HUES48 (cell line): ENCODE measurements at regions not wholly inside any gene's neighbourhood (a gene's known extent, or its start where the extent isn't known, plus 50 kb on each side); places are given as distances from the start of the nearest gene placed in this dataset.
"Not testable (repeated sequence)": the region's sequence is repeated elsewhere in the genome, so short reads cannot be mapped to it uniquely, and the experiment has no call there.

Source experiments
- H3K27ac ChIP-seq: one replicate; pipeline ENCODE4 v1.7.0; 2013; ENCODE audit warnings: low read depth, low read length, inconsistent platforms
- H3K27me3 ChIP-seq: 2 replicates; pipeline ENCODE4 v1.6.1; 2013; ENCODE audit warnings: mild to moderate bottlenecking, low read length; ENCODE audit not compliant: control insufficient read depth, insufficient read depth
- H3K36me3 ChIP-seq: 2 replicates; pipeline ENCODE4 v1.6.1; 2013; ENCODE audit warnings: low read length; ENCODE audit not compliant: control insufficient read depth, insufficient read depth
- H3K4me1 ChIP-seq: 2 replicates; pipeline ENCODE4 v1.6.1; 2013; ENCODE audit warnings: mild to moderate bottlenecking, low read length; ENCODE audit not compliant: control insufficient read depth, insufficient read depth
- H3K4me3 ChIP-seq: 2 replicates; pipeline ENCODE4 v1.5.1; 2013; ENCODE audit warnings: mild to moderate bottlenecking, low read depth, low read length
- H3K9ac ChIP-seq: 2 replicates; pipeline ENCODE4 v1.6.1; 2013; ENCODE audit warnings: mild to moderate bottlenecking, low read depth, low read length, moderate library complexity
- H3K9me3 ChIP-seq: 2 replicates; pipeline ENCODE4 v1.6.1; 2013; ENCODE audit warnings: low read length; ENCODE audit not compliant: control insufficient read depth, insufficient read depth

- Histone ChIP-seq H3K9me3 (no peaks in the 10 kb centered on the region), H3K9ac (no peak overlapping the region), H3K27me3 (no peaks in the 10 kb centered on the region), H3K4me3 (no peak overlapping the region), H3K36me3 (no peaks in the 10 kb centered on the region), H3K4me1 (no peaks in the 10 kb centered on the region), H3K27ac (no peak overlapping the region)
These were observed 274.4 kb upstream of the CHAC2 start for GRCh38 chr2:53493210-53493609.

DNA sequence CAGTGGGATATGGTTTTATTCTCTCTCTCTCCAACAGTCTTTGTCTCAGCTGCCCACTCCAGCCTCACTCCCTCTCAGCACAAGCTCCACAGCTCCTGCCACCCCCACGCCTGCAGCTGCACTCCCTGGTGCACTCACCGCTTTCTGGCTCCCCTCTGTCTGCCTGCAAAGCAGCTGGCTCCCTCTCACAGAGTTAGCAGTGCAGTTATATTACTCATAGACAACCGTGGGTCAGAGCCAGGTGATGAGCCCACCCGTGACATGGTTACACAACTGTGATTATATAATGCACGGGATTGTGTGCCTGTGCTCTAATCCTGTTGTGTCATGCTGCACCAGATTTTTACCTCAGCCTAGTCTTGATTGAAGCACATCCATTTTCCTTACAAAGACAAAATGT, 276.9 kb upstream of the CHAC2 start:
- Histone ChIP-seq H3K4me1 (no peaks in the 10 kb centered on the region), H3K27me3 (no peaks in the 10 kb centered on the region), H3K4me3 (no peak overlapping the region), H3K9ac (no peak overlapping the region), H3K36me3 (no peaks in the 10 kb centered on the region), H3K9me3 (no peaks in the 10 kb centered on the region), H3K27ac (no peak overlapping the region)

GRCh38 chr2:53486185-53486899, 281.3 kb upstream of the CHAC2 start:
- H3K36me3 ChIP-seq, H3K9me3 ChIP-seq, H3K4me3 ChIP-seq, H3K9ac ChIP-seq, H3K27ac ChIP-seq, H3K4me1 ChIP-seq, H3K27me3 ChIP-seq: not testable (repeated sequence)

GRCh38 chr2:53485021-53485728, 282.4 kb upstream of the CHAC2 start:
- Histone ChIP-seq H3K9ac (no peak overlapping the region), H3K9me3 (no peaks in the 10 kb centered on the region), H3K27me3 (no peaks in the 10 kb centered on the region), H3K4me3 (no peak overlapping the region), H3K27ac (no peak overlapping the region), H3K4me1 (no peaks in the 10 kb centered on the region), H3K36me3 (no peaks in the 10 kb centered on the region)

DNA sequence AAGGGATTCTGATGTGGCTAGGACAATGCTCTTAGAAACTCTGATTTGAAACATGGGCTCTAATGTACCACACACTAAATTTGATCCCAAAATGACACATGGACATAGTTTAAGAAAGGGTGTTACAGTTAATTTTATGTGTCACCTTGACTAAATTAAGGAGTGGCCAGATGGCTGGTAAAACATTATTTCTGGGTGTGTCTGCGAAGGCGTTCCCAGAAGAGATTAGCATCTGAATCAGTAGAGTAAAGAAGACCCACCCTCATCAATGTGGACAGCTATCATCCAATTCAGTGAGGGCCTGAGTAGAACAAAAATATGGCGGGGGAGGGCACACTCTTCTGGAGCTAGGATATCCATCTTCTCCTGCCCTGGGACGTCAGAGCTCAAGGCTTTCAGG, 283.1 kb upstream of the CHAC2 start:
- Histone ChIP-seq H3K9ac (no peak overlapping the region), H3K9me3 (no peaks in the 10 kb centered on the region), H3K4me1 (no peaks in the 10 kb centered on the region), H3K27ac (no peak overlapping the region), H3K36me3 (no peaks in the 10 kb centered on the region), H3K27me3 (no peaks in the 10 kb centered on the region), H3K4me3 (no peak overlapping the region)

DNA sequence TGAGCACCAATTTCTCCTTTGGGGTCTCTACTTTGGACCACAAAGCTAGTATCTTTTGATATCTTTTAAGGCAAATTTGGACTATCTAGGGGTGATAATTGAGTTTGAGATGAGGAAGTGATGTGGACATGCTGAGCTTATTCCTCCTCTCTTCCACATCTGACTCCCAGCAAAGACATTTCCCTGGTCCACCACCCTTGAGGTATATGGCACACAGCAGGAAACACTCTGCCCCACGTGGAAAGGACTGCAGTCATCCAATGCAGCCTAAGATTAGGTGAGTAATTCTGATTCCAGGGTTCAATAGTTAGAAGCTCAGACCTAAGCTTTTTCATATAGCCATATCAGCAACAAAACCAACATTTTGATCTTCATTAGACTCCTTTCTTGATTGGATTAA, 290.1 kb upstream of the CHAC2 start:
- Histone ChIP-seq H3K27me3 (no peaks in the 10 kb centered on the region), H3K4me3 (no peak overlapping the region), H3K9me3 (no peaks in the 10 kb centered on the region), H3K36me3 (no peaks in the 10 kb centered on the region), H3K27ac (no peak overlapping the region), H3K4me1 (no peaks in the 10 kb centered on the region), H3K9ac (no peak overlapping the region)

- H3K27ac ChIP-seq: no peak overlapping the region
- H3K9ac ChIP-seq: no peak overlapping the region
- no peaks in the 10 kb centered on the region for H3K27me3 ChIP-seq
- no peak overlapping the region for H3K4me3 ChIP-seq
- H3K36me3 ChIP-seq: no peaks in the 10 kb centered on the region
- H3K4me1 ChIP-seq: no peaks in the 10 kb centered on the region
- no peaks in the 10 kb centered on the region for H3K9me3 ChIP-seq
These were observed 290.8 kb upstream of the CHAC2 start for GRCh38 chr2:53476834-53477233.

- H3K9me3 ChIP-seq: no peaks in the 10 kb centered on the region
- H3K4me1 ChIP-seq: no peaks in the 10 kb centered on the region
- H3K9ac ChIP-seq: no peak overlapping the region
- H3K27me3 ChIP-seq: no peaks in the 10 kb centered on the region
- H3K27ac ChIP-seq: no peak overlapping the region
- H3K36me3 ChIP-seq: no peaks in the 10 kb centered on the region
- no peak overlapping the region for H3K4me3 ChIP-seq
These were observed 291.8 kb upstream of the CHAC2 start for GRCh38 chr2:53475766-53476165.

DNA sequence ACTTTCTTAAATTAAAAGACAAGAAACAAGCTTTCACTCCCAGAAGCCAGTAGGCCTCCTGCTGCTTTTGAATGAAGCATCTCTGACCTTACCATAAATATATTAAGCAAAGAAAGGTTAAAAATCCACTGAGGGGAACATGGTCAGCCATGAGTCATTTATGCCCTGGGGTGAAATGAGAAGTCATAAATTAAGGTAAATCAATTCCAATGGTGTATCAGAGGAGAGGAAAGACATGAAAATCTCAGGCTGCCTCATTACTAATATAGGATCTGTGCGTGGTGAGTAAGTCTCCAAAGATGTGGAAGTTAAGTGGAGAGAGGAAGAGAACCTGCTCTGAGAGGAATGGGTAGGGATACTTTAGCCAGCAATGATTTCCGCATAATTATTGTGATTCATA, 292.3 kb upstream of the CHAC2 start:
- Histone ChIP-seq H3K9ac (no peak overlapping the region), H3K4me1 (no peaks in the 10 kb centered on the region), H3K27ac (no peak overlapping the region), H3K9me3 (no peaks in the 10 kb centered on the region), H3K36me3 (no peaks in the 10 kb centered on the region), H3K4me3 (no peak overlapping the region), H3K27me3 (no peaks in the 10 kb centered on the region)

DNA sequence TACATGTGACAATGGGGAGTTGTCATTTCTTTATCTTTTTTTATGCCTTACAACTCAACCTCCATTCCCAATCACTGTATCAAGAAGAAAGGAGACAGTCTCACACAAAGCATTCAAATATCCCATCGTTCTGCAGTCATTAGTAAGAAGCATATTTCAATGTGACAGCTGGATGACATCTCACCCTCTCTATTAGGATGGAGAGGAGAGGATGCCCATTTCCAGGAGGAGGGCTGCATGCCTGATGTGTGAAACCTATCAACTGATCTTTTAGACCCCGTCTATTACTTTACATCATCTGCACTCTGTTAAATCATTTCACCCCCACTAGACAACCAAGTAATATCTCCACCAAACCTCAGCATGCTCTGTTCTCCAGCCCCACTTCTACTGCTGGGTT, 292.7 kb upstream of the CHAC2 start:
- no peak overlapping the region for H3K9ac ChIP-seq
- H3K27ac ChIP-seq: no peak overlapping the region

DNA sequence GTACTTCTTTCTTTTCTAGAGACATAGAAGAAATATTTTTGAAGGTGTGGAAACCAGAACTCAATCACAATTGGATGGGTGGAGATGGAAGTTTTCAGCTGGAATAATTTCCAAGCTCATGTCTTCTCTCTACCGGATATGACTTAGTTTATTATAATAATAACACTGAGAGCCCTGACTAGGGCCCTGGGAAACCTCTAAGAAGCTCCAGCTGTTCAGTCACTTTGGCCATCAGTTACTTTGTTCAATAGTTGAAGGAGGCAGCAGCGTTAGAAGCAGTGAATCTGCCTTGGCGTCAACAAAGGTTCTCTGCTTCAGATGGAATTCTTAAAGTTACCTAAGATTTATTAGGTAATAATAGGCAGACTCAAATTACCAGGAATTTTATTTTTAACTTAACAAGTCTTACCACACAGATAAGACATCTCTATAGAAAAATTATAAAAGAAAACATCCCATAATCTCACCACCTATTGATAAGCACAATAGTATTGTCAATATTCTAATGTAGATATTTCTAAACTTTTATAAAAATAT, 293.8 kb upstream of the CHAC2 start:
- no peaks in the 10 kb centered on the region for H3K36me3 ChIP-seq
- H3K4me1 ChIP-seq: no peaks in the 10 kb centered on the region
- H3K9me3 ChIP-seq: no peaks in the 10 kb centered on the region
- no peak overlapping the region for H3K9ac ChIP-seq
- H3K27me3 ChIP-seq: no peaks in the 10 kb centered on the region
- no peak overlapping the region for H3K27ac ChIP-seq
- no peak overlapping the region for H3K4me3 ChIP-seq

More for the DNA sequence above, 292.7 kb upstream of the CHAC2 start:
- Histone ChIP-seq H3K27me3 (no peaks in the 10 kb centered on the region), H3K36me3 (no peaks in the 10 kb centered on the region), H3K4me3 (no peak overlapping the region), H3K4me1 (no peaks in the 10 kb centered on the region), H3K9me3 (no peaks in the 10 kb centered on the region)
